ENCODE measurements at regions not wholly inside any gene's neighbourhood (a gene's known extent, or its start where the extent isn't known, plus 50 kb on each side); places are given as distances from the start of the nearest gene placed in this dataset.
A peak's percentile ranks its signal among the peaks of the same experiment; 100 is the strongest.
"Not testable (repeated sequence)": the region's sequence is repeated elsewhere in the genome, so short reads cannot be mapped to it uniquely, and the experiment has no call there.

- H3K27ac ChIP-seq = no peak overlapping the region
- DNase-seq = no peak
- H3K9me3 ChIP-seq (replicated peaks) = no peaks in the 10 kb centered on the region
- no peaks in the 10 kb centered on the region for H3K36me3 ChIP-seq
- no peaks in the 10 kb centered on the region for H3K27me3 ChIP-seq
- no peaks in the 10 kb centered on the region for H3K4me1 ChIP-seq
- H3K4me3 ChIP-seq = no peak overlapping the region
Observed at GRCh38 chr5:81826128-81826527, 75.2 kb upstream of the SSBP2 start.

- DNase-seq = peak; percentile 20 to 24
- Histone ChIP-seq H3K27ac (no peak overlapping the region), H3K4me1 (no peaks in the 10 kb centered on the region), H3K36me3 (no peaks in the 10 kb centered on the region), H3K9me3 (replicated peaks) (no peaks in the 10 kb centered on the region), H3K4me3 (no peak overlapping the region), H3K27me3 (no peaks in the 10 kb centered on the region)
Observed at GRCh38 chr5:81825237-81825636, 74.3 kb upstream of the SSBP2 start.

- H3K27me3 ChIP-seq; H3K4me1 ChIP-seq; H3K36me3 ChIP-seq; DNase-seq; H3K27ac ChIP-seq; H3K4me3 ChIP-seq; H3K9me3 ChIP-seq (replicated peaks): not testable (repeated sequence)
Observed at GRCh38 chr5:81823736-81824135, 72.8 kb upstream of the SSBP2 start.

GRCh38 chr5:81820863-81821262 lies 70.0 kb upstream of the SSBP2 start:
- no peak overlapping the region for H3K4me3 ChIP-seq
- H3K27me3 ChIP-seq = no peaks in the 10 kb centered on the region
- peaks cover 6% of the 10 kb centered on the region; the same call in 1 of the 2 replicates for H3K4me1 ChIP-seq
- H3K36me3 ChIP-seq = no peaks in the 10 kb centered on the region
- H3K9me3 ChIP-seq (replicated peaks) = no peaks in the 10 kb centered on the region
- DNase-seq = no peak
- no peak overlapping the region for H3K27ac ChIP-seq

- no peak overlapping the region for H3K4me3 ChIP-seq
- DNase-seq = no peak
- H3K27me3 ChIP-seq = no peaks in the 10 kb centered on the region
- no peak overlapping the region for H3K27ac ChIP-seq
- H3K36me3 ChIP-seq = no peaks in the 10 kb centered on the region
- peaks cover 6% of the 10 kb centered on the region; the same call in 1 of the 2 replicates for H3K4me1 ChIP-seq
- no peaks in the 10 kb centered on the region for H3K9me3 ChIP-seq (replicated peaks)
Observed at GRCh38 chr5:81820318-81820636, 69.4 kb upstream of the SSBP2 start.

- peak in 1 of 2 experiments; percentile 17 for DNase-seq
- H3K27ac ChIP-seq = no peak overlapping the region
- H3K27me3 ChIP-seq = no peaks in the 10 kb centered on the region
- H3K4me3 ChIP-seq = no peak overlapping the region
- H3K36me3 ChIP-seq = no peaks in the 10 kb centered on the region
- no peaks in the 10 kb centered on the region for H3K9me3 ChIP-seq (replicated peaks)
- H3K4me1 ChIP-seq = peaks cover 6% of the 10 kb centered on the region; the same call in 1 of the 2 replicates
Observed at GRCh38 chr5:81819556-81820317, 68.8 kb upstream of the SSBP2 start.

- Histone ChIP-seq H3K9me3 (replicated peaks) (no peaks in the 10 kb centered on the region), H3K4me1 (peaks cover 6% of the 10 kb centered on the region; the same call in 1 of the 2 replicates), H3K36me3 (no peaks in the 10 kb centered on the region), H3K27ac (no peak overlapping the region), H3K4me3 (no peak overlapping the region), H3K27me3 (no peaks in the 10 kb centered on the region)
- no peak for DNase-seq
Observed at GRCh38 chr5:81817980-81818379, 67.1 kb upstream of the SSBP2 start.

- Histone ChIP-seq H3K27ac (no peak overlapping the region), H3K4me3 (no peak overlapping the region), H3K9me3 (replicated peaks) (no peaks in the 10 kb centered on the region), H3K27me3 (no peaks in the 10 kb centered on the region), H3K4me1 (peaks cover 6% of the 10 kb centered on the region; the same call in 1 of the 2 replicates), H3K36me3 (no peaks in the 10 kb centered on the region)
- no peak for DNase-seq
Observed at GRCh38 chr5:81817086-81817485, 66.2 kb upstream of the SSBP2 start.

- Histone ChIP-seq H3K4me3 (no peak overlapping the region), H3K9me3 (replicated peaks) (no peaks in the 10 kb centered on the region), H3K36me3 (no peaks in the 10 kb centered on the region), H3K4me1 (peaks cover 6% of the 10 kb centered on the region; the same call in 1 of the 2 replicates), H3K27me3 (no peaks in the 10 kb centered on the region), H3K27ac (no peak overlapping the region)
- DNase-seq = no peak
Observed at GRCh38 chr5:81815321-81815720, 64.4 kb upstream of the SSBP2 start.

- H3K27ac ChIP-seq = no peak overlapping the region
- H3K4me1 ChIP-seq = no peaks in the 10 kb centered on the region
- no peak for DNase-seq
- H3K4me3 ChIP-seq = no peak overlapping the region
- no peaks in the 10 kb centered on the region for H3K36me3 ChIP-seq
- no peaks in the 10 kb centered on the region for H3K27me3 ChIP-seq
- peaks cover 2% of the 10 kb centered on the region; the same call in 1 of the 2 replicates for H3K9me3 ChIP-seq (replicated peaks)
Observed at GRCh38 chr5:81808106-81808505, 57.2 kb upstream of the SSBP2 start.

GRCh38 chr5:81805086-81805485 lies 54.2 kb upstream of the SSBP2 start:
- H3K4me1 ChIP-seq = no peaks in the 10 kb centered on the region
- no peak for DNase-seq
- no peaks in the 10 kb centered on the region for H3K36me3 ChIP-seq
- H3K27me3 ChIP-seq = no peaks in the 10 kb centered on the region
- H3K9me3 ChIP-seq (replicated peaks) = peaks cover 2% of the 10 kb centered on the region; the same call in 1 of the 2 replicates
- no peak overlapping the region for H3K27ac ChIP-seq
- no peak overlapping the region for H3K4me3 ChIP-seq

- H3K36me3 ChIP-seq = no peaks in the 10 kb centered on the region
Observed at GRCh38 chr5:81803812-81804211, 52.9 kb upstream of the SSBP2 start.

GRCh38 chr5:81802625-81803024 lies 51.7 kb upstream of the SSBP2 start:
- H3K27me3 ChIP-seq = no peaks in the 10 kb centered on the region
- no peaks in the 10 kb centered on the region; the same call in 1 of the 2 replicates for H3K9me3 ChIP-seq (replicated peaks)
- no peaks in the 10 kb centered on the region for H3K36me3 ChIP-seq
- no peaks in the 10 kb centered on the region for H3K4me1 ChIP-seq
- no peak for DNase-seq
- H3K4me3 ChIP-seq = no peak overlapping the region
- H3K27ac ChIP-seq = no peak overlapping the region

More at GRCh38 chr5:81803812-81804211, 52.9 kb upstream of the SSBP2 start:
- no peak overlapping the region for H3K27ac ChIP-seq
- DNase-seq = no peak
- H3K9me3 ChIP-seq (replicated peaks) = peaks cover 2% of the 10 kb centered on the region; the same call in 1 of the 2 replicates
- no peaks in the 10 kb centered on the region for H3K4me1 ChIP-seq
- no peak overlapping the region for H3K4me3 ChIP-seq
- no peaks in the 10 kb centered on the region for H3K27me3 ChIP-seq

- Histone ChIP-seq H3K9me3 (replicated peaks) (no peaks in the 10 kb centered on the region; the same call in 1 of the 2 replicates), H3K4me3 (no peak overlapping the region), H3K27ac (no peak overlapping the region), H3K36me3 (no peaks in the 10 kb centered on the region), H3K4me1 (no peaks in the 10 kb centered on the region), H3K27me3 (no peaks in the 10 kb centered on the region)
- no peak for DNase-seq
Observed at GRCh38 chr5:81802020-81802419, 51.1 kb upstream of the SSBP2 start.

- Histone ChIP-seq H3K4me1 (no peaks in the 10 kb centered on the region), H3K27ac (no peak overlapping the region), H3K4me3 (no peak overlapping the region), H3K9me3 (replicated peaks) (no peaks in the 10 kb centered on the region), H3K36me3 (no peaks in the 10 kb centered on the region), H3K27me3 (no peaks in the 10 kb centered on the region)
- DNase-seq = no peak
Observed at GRCh38 chr5:81800797-81801196, 49.9 kb upstream of the SSBP2 start.
